Retinal pigment epithelial cell (primary cell): ENCODE measurements at regions not wholly inside any gene's neighbourhood (a gene's known extent, or its start where the extent isn't known, plus 50 kb on each side); places are given as distances from the start of the nearest gene placed in this dataset.

Experiments used
- DNase-seq: peaks from one replicate; pipeline ENCODE4 v3.0.0-alpha.2; 2010; ENCODE audit warnings: low read depth
- H3K4me3 ChIP-seq: 2 replicates; pipeline ENCODE4 v1.5.1; 2011; ENCODE audit warnings: mild to moderate bottlenecking, low read length, control low read depth, moderate library complexity
- CTCF ChIP-seq: conservative IDR thresholded peaks from 2 replicates; pipeline ENCODE4 v1.5.1; 2011; ENCODE audit warnings: low read depth, low read length, control low read depth, inconsistent platforms

GRCh38 chr5:20694121-20694520 lies 706.1 kb upstream of the CDH18 start:
- DNase-seq, result no peak
- no peak for TF ChIP-seq CTCF
- H3K4me3 ChIP-seq, result no peak overlapping the region

- DNase-seq, result no peak
These were observed 704.9 kb upstream of the CDH18 start for GRCh38 chr5:20692913-20693312.

GRCh38 chr5:20683241-20683940 lies 695.4 kb upstream of the CDH18 start:
- no peak for DNase-seq
- TF ChIP-seq CTCF, result no peak
- H3K4me3 ChIP-seq, result no peak overlapping the region

More at GRCh38 chr5:20692913-20693312, 704.9 kb upstream of the CDH18 start:
- no peak overlapping the region for H3K4me3 ChIP-seq
- TF ChIP-seq CTCF, result no peak

- no peak for TF ChIP-seq CTCF
- DNase-seq, result no peak
- H3K4me3 ChIP-seq, result no peak overlapping the region
These were observed 692.8 kb upstream of the CDH18 start for GRCh38 chr5:20680718-20681302.

- TF ChIP-seq CTCF, result no peak
- DNase-seq, result peak; percentile 41
These were observed 690.9 kb upstream of the CDH18 start for GRCh38 chr5:20678814-20679298.

GRCh38 chr5:20678386-20678785 lies 690.4 kb upstream of the CDH18 start:
- H3K4me3 ChIP-seq, result no peak overlapping the region
- no peak for TF ChIP-seq CTCF
- no peak for DNase-seq

More at GRCh38 chr5:20678814-20679298, 690.9 kb upstream of the CDH18 start:
- H3K4me3 ChIP-seq, result no peak overlapping the region

GRCh38 chr5:20660588-20660987 lies 672.6 kb upstream of the CDH18 start:
- TF ChIP-seq CTCF, result no peak
- H3K4me3 ChIP-seq, result no peak overlapping the region
- DNase-seq, result no peak
